Thymus (tissue), 11 donors: ENCODE measurements at regions not wholly inside any gene's neighbourhood (a gene's known extent, or its start where the extent isn't known, plus 50 kb on each side); places are given as distances from the start of the nearest gene placed in this dataset.
"Not testable (repeated sequence)": the region's sequence is repeated elsewhere in the genome, so short reads cannot be mapped to it uniquely, and the experiment has no call there.

Experiments
- DNase-seq, 9 donors: peaks; one replicate each; pipeline ENCODE4 v3.0.0-alpha.2; 2013; ENCODE audit warnings: low spot score in 9 of 9, low read depth in 6 of 9, missing footprints in 1 of 9
- H3K27ac ChIP-seq, 2 donors: one replicate each; pipeline ENCODE4 v1.5.1; 2013; ENCODE audit warnings: control low read depth in 1 of 2, low read depth in 1 of 2, low read length in 1 of 2, mild to moderate bottlenecking in 1 of 2, moderate library complexity in 1 of 2
- H3K27me3 ChIP-seq, 2 donors: one replicate each; pipeline ENCODE4 v1.5.1; 2013; ENCODE audit warnings: low read length in 1 of 2; ENCODE audit not compliant: control insufficient read depth in 2 of 2, insufficient read depth in 1 of 2
- H3K36me3 ChIP-seq, 2 donors: one replicate each; pipeline ENCODE4 v1.5.1; 2013; ENCODE audit warnings: low read length in 1 of 2, mild to moderate bottlenecking in 1 of 2, moderate library complexity in 1 of 2; ENCODE audit not compliant: control insufficient read depth in 2 of 2, insufficient read depth in 2 of 2
- H3K4me1 ChIP-seq, 2 donors: one replicate each; pipeline ENCODE4 v1.5.1; 2013; ENCODE audit warnings: low read length in 2 of 2; ENCODE audit not compliant: control insufficient read depth in 2 of 2, insufficient read depth in 2 of 2
- H3K4me3 ChIP-seq, 2 donors: one replicate each; pipeline ENCODE4 v1.5.1; 2013; ENCODE audit warnings: low read length in 2 of 2, control low read depth in 1 of 2, mild to moderate bottlenecking in 1 of 2
- H3K9me3 ChIP-seq, 2 donors: one replicate each; pipeline ENCODE4 v1.5.1; 2013; ENCODE audit warnings: low read length in 1 of 2, mild to moderate bottlenecking in 1 of 2; ENCODE audit not compliant: control insufficient read depth in 2 of 2, insufficient read depth in 1 of 2
- WGBS: extraction: QIAGEN DNeasy Blood & Tissue Kit; methylation state at CpG from one replicate; pipeline ENCODE4 v1.1.7; 2013; 5-methylcytosine and 5-hydroxymethylcytosine counted together
- donor health status: healthy.

- Histone ChIP-seq H3K4me1 (no peaks in the 10 kb centered on the region), H3K27me3 (no peaks in the 10 kb centered on the region), H3K4me3 (no peak overlapping the region), H3K36me3 (no peaks in the 10 kb centered on the region), H3K27ac (no peak overlapping the region), H3K9me3 (peaks cover 0 to 1% of the 10 kb centered on the region in 2 donors)
- no peak for DNase-seq
- 90% methylated on average over 7 of the region's 7 CpGs for WGBS
These were observed 119.3 kb upstream of the ZC3H12A start for GRCh38 chr1:37354876-37355650.

GRCh38 chr1:37358992-37359391 lies 115.4 kb upstream of the ZC3H12A start:
- H3K4me1 ChIP-seq, result no peaks in the 10 kb centered on the region
- H3K36me3 ChIP-seq, result no peaks in the 10 kb centered on the region
- no peak for DNase-seq
- H3K27me3 ChIP-seq, result peaks cover 0 to 5% of the 10 kb centered on the region in 2 donors
- 88% methylated on average over 4 of the region's 4 CpGs for WGBS
- H3K4me3 ChIP-seq, result no peak overlapping the region
- H3K27ac ChIP-seq, result no peak overlapping the region
- peaks cover 0 to 1% of the 10 kb centered on the region in 2 donors for H3K9me3 ChIP-seq

- Histone ChIP-seq H3K27me3 (peaks cover 0 to 5% of the 10 kb centered on the region in 2 donors), H3K27ac (no peak overlapping the region), H3K4me1 (no peaks in the 10 kb centered on the region), H3K9me3 (peaks cover 0 to 1% of the 10 kb centered on the region in 2 donors), H3K36me3 (no peaks in the 10 kb centered on the region), H3K4me3 (no peak overlapping the region)
- 78% methylated on average over 6 of the region's 6 CpGs for WGBS
- DNase-seq, result no peak
These were observed 114.4 kb upstream of the ZC3H12A start for GRCh38 chr1:37360011-37360410.

GRCh38 chr1:37362594-37363385 lies 111.6 kb upstream of the ZC3H12A start:
- H3K4me3 ChIP-seq, result no peak overlapping the region
- DNase-seq, result no peak
- no peak overlapping the region for H3K27ac ChIP-seq
- H3K27me3 ChIP-seq, result peaks cover 0 to 5% of the 10 kb centered on the region in 2 donors
- peaks cover 0 to 1% of the 10 kb centered on the region in 2 donors for H3K9me3 ChIP-seq
- H3K36me3 ChIP-seq, result no peaks in the 10 kb centered on the region
- no peaks in the 10 kb centered on the region for H3K4me1 ChIP-seq
- WGBS, result 34% methylated on average over 11 of the region's 11 CpGs

- no peak overlapping the region for H3K27ac ChIP-seq
- no peaks in the 10 kb centered on the region for H3K36me3 ChIP-seq
- peaks cover 0 to 1% of the 10 kb centered on the region in 2 donors for H3K9me3 ChIP-seq
- WGBS, result 69% methylated on average over 4 of the region's 4 CpGs
- H3K4me3 ChIP-seq, result no peak overlapping the region
- DNase-seq, result no peak
- peaks cover 0 to 5% of the 10 kb centered on the region in 2 donors for H3K27me3 ChIP-seq
- H3K4me1 ChIP-seq, result no peaks in the 10 kb centered on the region
These were observed 110.8 kb upstream of the ZC3H12A start for GRCh38 chr1:37363535-37363934.

DNA sequence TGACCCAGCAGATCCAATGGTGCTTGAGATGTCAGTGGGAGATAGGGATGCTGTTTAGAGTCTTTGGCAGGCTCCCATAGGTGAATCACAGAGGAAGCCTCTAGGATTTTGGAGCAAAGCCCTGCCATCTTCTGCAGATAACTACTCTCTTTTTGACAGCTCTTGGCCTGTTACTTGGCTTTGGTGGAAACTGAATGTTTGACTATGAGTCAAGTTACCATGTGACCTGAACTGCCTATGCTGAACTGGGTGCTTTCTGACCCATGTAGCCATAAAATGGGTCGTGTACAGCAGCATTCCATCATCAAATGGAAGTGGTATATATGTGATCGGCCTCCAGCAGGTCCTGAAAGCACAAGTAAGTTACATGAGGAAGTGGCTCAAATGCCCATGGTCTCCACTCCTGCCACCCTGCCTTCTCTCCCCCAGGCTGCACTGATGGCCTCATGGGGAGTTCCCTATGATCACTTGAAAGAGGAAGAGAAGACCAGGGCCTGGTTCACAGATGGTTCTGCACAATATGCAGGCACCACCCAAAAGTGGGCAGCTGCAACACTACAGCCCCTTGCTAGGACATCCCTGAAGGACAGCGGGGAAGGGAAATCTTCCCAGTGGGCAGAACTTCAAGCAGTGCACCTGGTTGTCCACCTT lies 105.6 kb upstream of the ZC3H12A start:
- H3K4me1 ChIP-seq, DNase-seq, H3K27me3 ChIP-seq, H3K4me3 ChIP-seq, H3K27ac ChIP-seq, H3K36me3 ChIP-seq, H3K9me3 ChIP-seq: not testable (repeated sequence)
- 68% methylated on average over 3 of the region's 3 CpGs for WGBS

DNA sequence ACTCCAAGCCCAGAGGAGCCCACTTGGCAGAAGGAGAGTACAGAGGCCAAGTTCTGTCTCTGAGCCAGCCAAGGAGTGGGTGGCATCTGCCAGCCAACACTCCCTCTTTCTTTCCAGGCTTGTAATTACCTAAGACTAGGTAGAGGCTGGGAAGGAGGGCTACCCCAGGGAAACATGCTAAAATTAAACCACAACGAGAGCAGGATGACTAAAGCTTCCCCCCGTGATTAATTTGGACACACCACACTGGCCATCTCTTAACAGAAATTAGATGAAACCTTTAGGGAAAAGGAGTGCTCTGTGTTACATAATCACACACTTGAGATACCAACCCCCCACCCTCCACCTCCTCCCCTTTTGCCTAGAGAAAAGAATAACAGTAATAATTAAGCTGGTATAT lies 102.1 kb upstream of the ZC3H12A start:
- WGBS, result 84% methylated on average over 2 of the region's 2 CpGs
- H3K4me1 ChIP-seq, result no peaks in the 10 kb centered on the region
- H3K36me3 ChIP-seq, result no peaks in the 10 kb centered on the region
- H3K9me3 ChIP-seq, result no peaks in the 10 kb centered on the region
- DNase-seq, result no peak
- H3K4me3 ChIP-seq, result no peak overlapping the region
- no peaks in the 10 kb centered on the region for H3K27me3 ChIP-seq
- H3K27ac ChIP-seq, result no peak overlapping the region

GRCh38 chr1:37372711-37373110 lies 101.7 kb upstream of the ZC3H12A start:
- H3K4me1 ChIP-seq, result no peaks in the 10 kb centered on the region
- no peak overlapping the region for H3K27ac ChIP-seq
- 89% methylated on average over 13 of the region's 13 CpGs for WGBS
- no peaks in the 10 kb centered on the region for H3K9me3 ChIP-seq
- no peaks in the 10 kb centered on the region for H3K27me3 ChIP-seq
- H3K4me3 ChIP-seq, result no peak overlapping the region
- DNase-seq, result no peak
- H3K36me3 ChIP-seq, result no peaks in the 10 kb centered on the region

- H3K9me3 ChIP-seq, result no peaks in the 10 kb centered on the region
- no peak overlapping the region for H3K27ac ChIP-seq
- H3K4me1 ChIP-seq, result no peaks in the 10 kb centered on the region
- H3K27me3 ChIP-seq, result no peaks in the 10 kb centered on the region
- WGBS, result 88% methylated on average over 3 of the region's 3 CpGs
- no peak overlapping the region for H3K4me3 ChIP-seq
- no peaks in the 10 kb centered on the region for H3K36me3 ChIP-seq
- DNase-seq, result no peak
These were observed 101.0 kb upstream of the ZC3H12A start for GRCh38 chr1:37373413-37373812.
